Effector memory CD8-positive, alpha-beta T cell (primary cell): ENCODE measurements at regions not wholly inside any gene's neighbourhood (a gene's known extent, or its start where the extent isn't known, plus 50 kb on each side); places are given as distances from the start of the nearest gene placed in this dataset.
"Not testable (repeated sequence)": the region's sequence is repeated elsewhere in the genome, so short reads cannot be mapped to it uniquely, and the experiment has no call there.

Experiments
- ATAC-seq: fragments of 150-1000 bp; cut with Tn5 transposase; replicated peaks from 2 replicates; pipeline ENCODE4 v1.10.0; 2021; ENCODE audit warnings: mild to moderate bottlenecking, moderate library complexity
- DNase-seq, 3 experiments: peaks; one replicate each; pipeline ENCODE4 v3.0.0; 2021
- H3K27ac Mint-ChIP-seq, 2 donors: one replicate each; pipeline ENCODE4 v1.8.0; 2022; ENCODE audit warnings: mild to moderate bottlenecking in 2 of 2, mixed read lengths in 2 of 2, moderate library complexity in 2 of 2
- H3K27me3 Mint-ChIP-seq, 2 donors: one replicate each; pipeline ENCODE4 v1.8.0; 2022; ENCODE audit warnings: mixed read lengths in 2 of 2
- H3K36me3 Mint-ChIP-seq: one replicate; pipeline ENCODE4 v1.8.0; 2022; ENCODE audit warnings: mild to moderate bottlenecking, moderate library complexity, mixed read lengths; ENCODE audit not compliant: insufficient read depth
- H3K4me1 Mint-ChIP-seq, 2 donors: one replicate each; pipeline ENCODE4 v1.8.0; 2022; ENCODE audit warnings: low read depth in 2 of 2, mixed read lengths in 2 of 2
- H3K4me3 Mint-ChIP-seq, 2 donors: one replicate each; pipeline ENCODE4 v1.8.0; 2022; ENCODE audit warnings: mild to moderate bottlenecking in 2 of 2, mixed read lengths in 2 of 2, moderate library complexity in 2 of 2
- H3K9me3 Mint-ChIP-seq, 2 donors: one replicate each; pipeline ENCODE4 v1.8.0; 2022; ENCODE audit warnings: mixed read lengths in 2 of 2

DNA sequence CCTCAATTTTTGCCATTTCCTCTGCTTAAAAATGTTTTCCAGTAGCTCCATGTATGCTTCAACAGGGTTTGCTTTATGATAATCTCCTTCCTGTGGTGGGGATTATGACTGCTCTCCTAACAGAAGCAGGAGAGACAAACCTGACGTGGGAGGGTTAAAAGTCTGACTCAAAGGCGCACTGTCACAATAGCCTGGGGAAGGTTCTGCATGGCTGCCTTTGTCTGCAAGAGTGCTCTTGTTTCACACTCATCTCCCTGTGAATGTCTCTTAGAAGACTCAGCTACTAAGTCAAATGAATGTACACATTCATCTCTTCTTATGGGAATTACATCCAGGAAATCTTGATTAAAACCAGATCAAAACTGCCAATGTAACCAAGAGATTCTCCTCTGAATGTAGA is 90.9 kb upstream of the MTAP start:
- ATAC-seq (no peak), DNase-seq (no peak)
- H3K9me3 Mint-ChIP-seq, result no peaks in the 10 kb centered on the region
- H3K4me3 Mint-ChIP-seq, result no peak overlapping the region
- H3K4me1 Mint-ChIP-seq, result peaks cover 3 to 4% of the 10 kb centered on the region in 2 donors
- peaks cover 26 to 54% of the 10 kb centered on the region in 2 donors for H3K27me3 Mint-ChIP-seq
- no peak overlapping the region for H3K27ac Mint-ChIP-seq
- peaks cover 3% of the 10 kb centered on the region for H3K36me3 Mint-ChIP-seq

DNA sequence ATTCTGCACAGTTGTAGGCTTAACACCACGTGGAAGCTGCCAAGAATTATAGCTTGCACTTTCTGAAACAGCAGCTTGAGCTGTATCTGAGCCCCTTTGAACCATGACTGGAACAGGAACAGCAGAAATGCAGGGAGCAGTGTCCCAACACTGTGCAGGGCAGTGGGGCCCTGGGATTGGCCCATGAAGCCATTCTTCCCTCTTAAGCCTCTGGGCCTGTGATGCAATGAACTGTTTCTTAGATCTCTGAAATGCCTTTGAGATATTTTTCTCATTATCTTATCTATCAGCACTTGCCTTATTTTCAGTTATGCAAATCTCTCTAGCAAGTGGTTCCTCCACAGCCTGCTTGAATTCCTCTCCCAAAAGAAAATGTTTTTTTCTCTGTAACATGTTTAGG is 87.0 kb upstream of the MTAP start:
- Mint-ChIP-seq H3K4me3 (no peak overlapping the region), H3K36me3 (peaks cover 3% of the 10 kb centered on the region), H3K27me3 (peaks cover 43 to 58% of the 10 kb centered on the region in 2 donors), H3K27ac (no peak overlapping the region), H3K4me1 (no peaks in the 10 kb centered on the region), H3K9me3 (no peaks in the 10 kb centered on the region)
- DNase-seq, result no peak
- no peak for ATAC-seq

DNA sequence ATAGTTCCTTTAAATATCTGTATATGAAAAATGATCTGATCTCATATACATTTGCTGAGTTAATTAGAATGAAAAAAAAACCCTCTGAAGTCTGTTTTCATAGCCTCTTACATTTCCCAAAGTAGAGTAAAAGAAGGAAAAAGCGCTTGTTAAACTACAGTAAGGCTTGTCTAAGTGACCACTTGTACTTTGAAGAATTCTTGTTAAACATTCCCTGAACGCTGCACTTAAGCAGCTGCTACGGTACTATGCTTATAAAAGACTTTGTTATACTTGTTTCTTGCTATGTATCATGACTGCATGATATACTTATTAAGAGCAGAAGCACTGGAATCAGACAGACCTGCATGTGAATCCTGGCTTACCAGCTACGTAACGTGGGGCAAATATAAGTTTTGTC is 81.7 kb upstream of the MTAP start:
- H3K27me3 Mint-ChIP-seq, result peaks cover 55 to 57% of the 10 kb centered on the region in 2 donors
- H3K4me1 Mint-ChIP-seq, result no peaks in the 10 kb centered on the region
- DNase-seq (no peak), ATAC-seq (no peak)
- no peaks in the 10 kb centered on the region for H3K9me3 Mint-ChIP-seq
- H3K27ac Mint-ChIP-seq, result no peak overlapping the region
- H3K36me3 Mint-ChIP-seq, result no peaks in the 10 kb centered on the region
- H3K4me3 Mint-ChIP-seq, result no peak overlapping the region

DNA sequence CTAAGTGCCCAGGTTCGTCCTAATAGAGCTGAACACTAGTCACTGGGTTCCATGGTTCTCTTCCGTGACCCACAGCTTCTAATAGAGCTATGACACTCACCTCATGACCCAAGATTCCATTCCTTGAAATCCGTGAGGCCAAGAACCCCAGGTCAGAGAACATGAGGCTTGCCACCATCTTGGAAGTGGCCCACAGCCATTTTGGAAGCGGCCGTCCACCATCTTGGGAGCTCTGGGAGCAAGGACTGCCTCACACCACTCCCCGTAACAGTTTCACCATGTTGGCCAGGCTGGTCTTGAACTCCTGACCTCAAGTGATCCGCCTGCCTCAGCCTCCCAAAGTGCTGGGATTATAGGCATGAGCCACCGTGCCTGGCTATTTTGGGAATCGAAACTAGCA is 75.0 kb upstream of the MTAP start:
- H3K36me3 Mint-ChIP-seq, H3K9me3 Mint-ChIP-seq, H3K4me1 Mint-ChIP-seq, DNase-seq, ATAC-seq, H3K27ac Mint-ChIP-seq, H3K4me3 Mint-ChIP-seq: not testable (repeated sequence)
- peaks cover 19 to 27% of the 10 kb centered on the region in 2 donors for H3K27me3 Mint-ChIP-seq

DNA sequence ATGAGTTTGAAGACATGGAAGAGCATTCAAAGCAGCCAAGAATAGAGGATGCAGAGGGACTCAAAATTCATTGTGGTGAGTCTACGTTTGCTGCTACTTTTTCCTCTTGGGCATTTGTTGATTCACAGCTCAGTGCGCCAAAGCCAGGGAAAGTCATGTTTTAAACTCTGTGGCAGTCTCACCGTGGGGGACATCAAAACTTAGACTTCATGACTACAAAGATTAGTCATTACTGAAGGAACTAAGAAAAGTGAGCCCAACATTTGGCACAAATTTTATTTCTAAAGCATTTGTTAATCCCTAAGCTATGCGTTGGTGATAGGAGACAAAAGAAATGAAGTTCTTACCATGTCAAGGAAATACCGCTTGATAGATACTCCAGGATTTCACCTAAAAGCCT is 73.7 kb upstream of the MTAP start:
- Mint-ChIP-seq H3K27me3 (peaks cover 15 to 27% of the 10 kb centered on the region in 2 donors), H3K9me3 (no peaks in the 10 kb centered on the region), H3K27ac (no peak overlapping the region), H3K4me3 (no peak overlapping the region), H3K36me3 (no peaks in the 10 kb centered on the region), H3K4me1 (no peaks in the 10 kb centered on the region)
- ATAC-seq, result no peak
- DNase-seq, result no peak

DNA sequence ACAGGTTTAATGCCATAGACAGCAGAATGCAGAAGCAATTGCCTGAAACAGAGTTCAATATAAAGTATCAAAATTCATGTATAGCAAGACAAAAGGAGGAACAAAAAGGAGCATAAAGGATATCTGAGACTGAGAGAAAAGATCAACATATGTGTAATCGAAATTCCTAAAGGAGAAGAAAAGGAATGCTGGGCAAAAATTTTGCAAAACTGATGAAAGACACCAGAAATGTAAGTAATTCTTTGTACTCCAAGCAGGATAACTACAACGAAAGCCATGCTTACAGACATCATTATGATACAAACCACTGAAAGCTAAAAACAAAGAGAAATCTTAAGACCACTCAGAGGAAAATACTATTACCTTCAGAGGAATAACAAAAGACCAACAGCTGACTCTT is 72.8 kb upstream of the MTAP start:
- H3K27ac Mint-ChIP-seq, result no peak overlapping the region
- DNase-seq (no peak), ATAC-seq (no peak)
- H3K9me3 Mint-ChIP-seq, result no peaks in the 10 kb centered on the region
- H3K36me3 Mint-ChIP-seq, result no peaks in the 10 kb centered on the region
- H3K4me3 Mint-ChIP-seq, result no peak overlapping the region
- H3K4me1 Mint-ChIP-seq, result no peaks in the 10 kb centered on the region
- peaks cover 10 to 22% of the 10 kb centered on the region in 2 donors for H3K27me3 Mint-ChIP-seq

DNA sequence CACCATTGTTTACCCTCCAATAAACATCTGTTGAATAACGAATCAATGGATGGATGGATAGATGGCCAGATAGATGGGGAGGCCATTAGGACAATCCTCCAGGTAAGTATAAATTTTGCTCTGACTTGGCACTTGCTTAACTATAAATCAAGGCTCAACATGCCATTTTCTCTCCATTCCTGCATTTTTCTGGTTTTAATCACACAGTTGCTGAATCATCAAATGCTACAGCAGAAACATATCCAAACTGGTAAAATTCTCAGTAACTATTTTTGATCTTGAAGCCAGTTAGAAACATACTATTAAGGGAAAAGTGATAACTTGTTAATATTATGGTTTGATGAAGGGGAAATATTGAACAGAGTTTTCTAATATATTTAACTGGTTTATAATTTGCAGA is 71.5 kb upstream of the MTAP start:
- Mint-ChIP-seq H3K27ac (no peak overlapping the region), H3K9me3 (no peaks in the 10 kb centered on the region), H3K36me3 (no peaks in the 10 kb centered on the region), H3K27me3 (peaks cover 0 to 22% of the 10 kb centered on the region in 2 donors), H3K4me1 (no peaks in the 10 kb centered on the region), H3K4me3 (no peak overlapping the region)
- no peak for ATAC-seq
- no peak for DNase-seq

DNA sequence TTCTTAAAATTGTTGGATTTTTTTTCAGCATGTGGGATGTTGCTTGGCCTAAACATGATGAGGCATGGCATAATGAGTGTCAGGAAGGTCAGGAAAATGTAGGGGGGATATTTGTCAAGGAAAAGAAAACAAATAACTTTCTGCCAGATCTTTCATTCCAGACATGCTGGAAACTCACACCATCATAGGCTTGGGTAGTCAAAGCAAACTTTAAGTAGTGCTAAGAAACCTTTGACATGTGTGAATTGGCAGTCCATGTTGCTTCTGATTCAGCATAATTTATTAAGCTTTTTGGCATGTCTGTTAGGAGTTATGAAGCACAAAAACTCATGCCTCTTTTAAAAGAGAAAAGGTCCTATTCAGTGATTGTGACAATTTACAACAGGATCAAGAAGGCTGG is 61.3 kb upstream of the MTAP start:
- H3K9me3 Mint-ChIP-seq, result no peaks in the 10 kb centered on the region
- no peak for ATAC-seq

DNA sequence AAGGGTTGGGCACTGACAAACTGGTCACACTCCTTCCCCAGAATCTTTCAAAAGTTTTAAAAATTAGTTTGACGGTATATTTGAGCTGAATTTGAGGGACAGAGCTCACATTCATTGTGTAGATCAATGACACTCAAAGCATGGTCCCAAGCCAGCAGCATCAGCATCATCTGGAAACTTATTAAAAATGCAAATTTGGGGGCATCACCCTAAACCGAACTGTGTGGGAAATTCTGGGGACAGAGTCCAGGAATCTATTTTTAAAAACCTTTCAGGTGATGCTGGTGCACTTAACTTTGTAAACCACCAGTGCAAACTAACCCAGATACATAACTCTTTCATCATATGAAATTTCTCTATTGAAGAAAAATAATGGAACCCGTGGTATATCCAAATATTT is 58.1 kb upstream of the MTAP start:
- H3K4me3 Mint-ChIP-seq, result no peak overlapping the region
- H3K27me3 Mint-ChIP-seq, result peaks cover 26 to 40% of the 10 kb centered on the region in 2 donors
- no peak for DNase-seq
- H3K27ac Mint-ChIP-seq, result no peak overlapping the region
- no peaks in the 10 kb centered on the region for H3K36me3 Mint-ChIP-seq
- no peaks in the 10 kb centered on the region for H3K9me3 Mint-ChIP-seq
- no peaks in the 10 kb centered on the region for H3K4me1 Mint-ChIP-seq
- no peak for ATAC-seq

More for the DNA sequence above, 61.3 kb upstream of the MTAP start:
- no peaks in the 10 kb centered on the region for H3K4me1 Mint-ChIP-seq
- no peak overlapping the region for H3K4me3 Mint-ChIP-seq
- DNase-seq, result no peak
- H3K36me3 Mint-ChIP-seq, result no peaks in the 10 kb centered on the region
- H3K27ac Mint-ChIP-seq, result no peak overlapping the region
- H3K27me3 Mint-ChIP-seq, result peaks cover 14 to 27% of the 10 kb centered on the region in 2 donors

DNA sequence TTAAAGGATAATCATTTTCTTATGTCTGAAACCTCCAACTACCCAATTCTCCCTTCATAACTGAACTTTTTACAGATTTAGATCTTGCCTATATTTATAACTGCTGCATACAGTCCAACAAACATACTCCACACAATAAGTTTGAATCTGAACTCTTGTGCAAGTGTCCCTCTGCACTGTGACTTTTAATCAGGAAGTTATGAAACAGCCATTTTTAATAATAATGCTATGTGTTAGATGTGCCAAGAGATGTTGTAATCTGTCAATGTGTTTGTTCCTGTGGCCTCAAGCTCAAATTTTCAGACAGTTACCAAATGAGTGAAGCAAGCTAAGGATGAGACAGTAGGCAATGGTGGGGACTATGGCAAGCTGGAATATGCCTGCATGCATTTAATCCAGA is 57.6 kb upstream of the MTAP start:
- H3K4me1 Mint-ChIP-seq, result no peaks in the 10 kb centered on the region
- H3K27me3 Mint-ChIP-seq, result peaks cover 26 to 34% of the 10 kb centered on the region in 2 donors
- no peak overlapping the region for H3K4me3 Mint-ChIP-seq
- no peak overlapping the region for H3K27ac Mint-ChIP-seq
- H3K36me3 Mint-ChIP-seq, result no peaks in the 10 kb centered on the region
- DNase-seq (no peak), ATAC-seq (no peak)
- H3K9me3 Mint-ChIP-seq, result no peaks in the 10 kb centered on the region

DNA sequence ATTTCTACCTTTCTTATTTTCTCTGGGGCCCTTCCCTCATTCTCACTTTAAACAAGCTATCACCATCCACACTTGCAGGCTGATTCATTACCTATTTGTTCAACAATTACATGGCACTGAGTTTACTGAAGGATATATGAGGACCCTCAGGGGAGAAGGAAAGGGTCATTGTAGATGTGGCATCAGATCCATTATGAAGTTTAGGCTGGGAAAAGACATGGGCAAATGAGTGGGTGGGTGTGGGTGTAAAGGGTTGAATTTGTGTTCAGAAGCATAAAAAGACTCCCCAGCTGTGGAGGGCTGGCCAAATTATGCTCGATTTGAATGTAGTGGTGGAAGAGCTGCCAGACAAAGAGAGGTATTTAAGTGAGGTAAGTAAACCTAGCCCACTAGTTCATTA is 55.9 kb upstream of the MTAP start:
- ATAC-seq, result no peak
- peaks cover 26% of the 10 kb centered on the region in 2 donors for H3K27me3 Mint-ChIP-seq
- no peaks in the 10 kb centered on the region for H3K9me3 Mint-ChIP-seq
- no peak for DNase-seq
- no peak overlapping the region for H3K27ac Mint-ChIP-seq
- H3K4me3 Mint-ChIP-seq, result no peak overlapping the region
- H3K4me1 Mint-ChIP-seq, result no peaks in the 10 kb centered on the region
- no peaks in the 10 kb centered on the region for H3K36me3 Mint-ChIP-seq

DNA sequence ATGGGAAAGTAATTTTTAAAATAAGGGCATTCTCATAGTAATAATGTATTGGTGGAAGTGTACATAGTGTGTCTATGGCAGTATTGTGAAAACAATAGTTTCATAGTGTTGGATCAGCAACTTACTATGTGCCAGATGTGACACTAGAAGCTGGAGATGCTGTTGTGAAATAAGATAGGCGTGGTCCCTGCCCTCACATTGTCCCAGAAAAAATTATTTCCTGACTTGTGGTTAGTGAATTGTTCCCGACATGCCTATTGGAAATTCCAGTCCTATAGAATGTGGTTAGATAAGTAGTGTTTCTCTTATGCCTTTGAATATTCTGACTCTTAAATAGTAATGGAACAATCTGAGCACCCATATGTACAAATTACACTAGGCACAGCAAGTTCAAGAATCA is 55.3 kb upstream of the MTAP start:
- H3K36me3 Mint-ChIP-seq, result no peaks in the 10 kb centered on the region
- no peak overlapping the region for H3K27ac Mint-ChIP-seq
- peaks cover 19 to 27% of the 10 kb centered on the region in 2 donors for H3K27me3 Mint-ChIP-seq
- H3K4me3 Mint-ChIP-seq, result no peak overlapping the region
- DNase-seq (no peak), ATAC-seq (no peak)
- no peaks in the 10 kb centered on the region for H3K4me1 Mint-ChIP-seq
- no peaks in the 10 kb centered on the region for H3K9me3 Mint-ChIP-seq

DNA sequence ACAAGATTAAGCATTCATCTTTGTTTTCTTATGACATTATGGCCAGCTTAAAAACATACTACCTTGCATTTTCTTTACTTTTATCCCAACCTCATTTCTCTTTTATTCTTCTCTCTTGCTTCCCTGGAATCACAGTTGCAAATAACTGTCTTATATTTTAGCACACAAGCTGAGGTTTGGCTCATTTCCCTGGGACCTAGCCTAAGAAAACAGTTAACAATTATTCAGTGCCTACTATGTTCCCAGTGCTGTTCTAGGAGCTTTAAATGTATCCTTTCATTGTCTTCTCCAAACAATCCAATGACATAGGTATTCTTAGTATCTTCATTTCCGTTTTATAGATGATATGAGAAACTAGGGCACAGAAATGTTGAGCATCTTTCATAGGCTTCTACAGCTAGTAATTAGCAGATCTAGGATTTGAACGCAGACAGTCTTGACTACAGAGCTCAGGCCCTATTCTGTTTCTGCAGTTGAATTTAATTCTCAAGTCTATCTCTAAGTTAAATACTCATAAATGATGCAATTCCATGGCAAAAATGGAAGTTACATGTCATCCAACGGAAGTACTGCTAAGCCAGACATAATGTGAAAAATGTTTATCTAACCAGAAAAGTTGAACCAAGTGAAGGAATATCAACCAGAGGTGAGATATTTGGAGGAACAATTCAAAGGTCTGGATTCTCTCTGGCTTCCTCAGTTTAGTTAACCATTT is 52.3 kb upstream of the MTAP start:
- Mint-ChIP-seq H3K36me3 (no peaks in the 10 kb centered on the region), H3K4me1 (no peaks in the 10 kb centered on the region), H3K9me3 (peaks cover 0 to 2% of the 10 kb centered on the region in 2 donors), H3K27me3 (peaks cover 23 to 30% of the 10 kb centered on the region in 2 donors), H3K4me3 (no peak overlapping the region), H3K27ac (no peak overlapping the region)
- ATAC-seq (no peak), DNase-seq (no peak)

DNA sequence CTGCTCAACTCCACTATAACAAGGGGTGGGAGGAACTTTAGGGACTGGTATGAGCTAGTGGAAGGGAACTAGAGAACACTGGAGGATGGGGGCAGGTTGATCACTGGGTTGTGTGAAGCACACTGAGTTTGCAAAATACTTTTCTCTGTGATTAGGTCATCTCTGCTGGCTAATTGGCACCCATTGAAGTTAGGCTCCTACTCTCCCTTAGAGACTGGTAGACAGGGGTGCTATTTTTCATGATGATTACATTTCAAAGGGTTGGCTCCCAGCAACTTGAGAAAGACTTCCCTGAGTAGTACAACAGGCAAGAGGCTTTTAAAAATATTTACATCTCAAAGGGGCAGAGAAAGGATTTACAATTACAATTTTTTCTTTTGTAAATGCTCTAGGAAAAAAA is 50.4 kb upstream of the MTAP start:
- no peak for DNase-seq
- Mint-ChIP-seq H3K4me1 (no peaks in the 10 kb centered on the region), H3K9me3 (peaks cover 0 to 2% of the 10 kb centered on the region in 2 donors), H3K36me3 (no peaks in the 10 kb centered on the region), H3K4me3 (no peak overlapping the region), H3K27ac (no peak overlapping the region), H3K27me3 (peaks cover 26 to 38% of the 10 kb centered on the region in 2 donors)
- no peak for ATAC-seq
